ENCODE measurements at regions not wholly inside any gene's neighbourhood (a gene's known extent, or its start where the extent isn't known, plus 50 kb on each side); places are given as distances from the start of the nearest gene placed in this dataset.

GRCh38 chr2:128978212-128978611 is 659.5 kb upstream of the HS6ST1 start:
- no peak for ATAC-seq

GRCh38 chr2:128979182-128979581 is 660.5 kb upstream of the HS6ST1 start:
- H3K9me3 ChIP-seq = no peaks in the 10 kb centered on the region
- no peaks in the 10 kb centered on the region for H3K36me3 ChIP-seq
- no peak overlapping the region for H3K27ac ChIP-seq
- WGBS (ENCODE audit: insufficient coverage, low coverage, low lambda C conversion rate, missing lambda C conversion rate) = 46% methylated on average over 6 of the region's 8 CpGs
- TF ChIP-seq CTCF (IDR thresholded peaks at IDR 0.05) = no peak
- TF ChIP-seq POLR2A (IDR thresholded peaks at IDR 0.05) = no peak
- ATAC-seq = peak in 1 of 4 donors; percentile 17
- no peaks in the 10 kb centered on the region for H3K27me3 ChIP-seq
- no peak for DNase-seq
- intact Hi-C loops (cut with DNase I) = no loop called here
- H3K4me1 ChIP-seq = no peaks in the 10 kb centered on the region
- no peak overlapping the region for H3K4me3 ChIP-seq

More at GRCh38 chr2:128978212-128978611, 659.5 kb upstream of the HS6ST1 start:
- no peaks in the 10 kb centered on the region for H3K27me3 ChIP-seq
- intact Hi-C loops (cut with DNase I) = no loop called here
- H3K4me1 ChIP-seq = no peaks in the 10 kb centered on the region
- no peaks in the 10 kb centered on the region for H3K36me3 ChIP-seq
- no peak overlapping the region for H3K4me3 ChIP-seq
- whole genome bisulfite sequencing (ENCODE audit: insufficient coverage, low coverage, low lambda C conversion rate, missing lambda C conversion rate) = 24% methylated on average over 4 of the region's 5 CpGs
- TF ChIP-seq POLR2A (IDR thresholded peaks at IDR 0.05) (no peak), CTCF (IDR thresholded peaks at IDR 0.05) (no peak)
- no peak for DNase-seq
- H3K9me3 ChIP-seq = no peaks in the 10 kb centered on the region
- no peak overlapping the region for H3K27ac ChIP-seq

GRCh38 chr2:128980475-128980874 is 661.8 kb upstream of the HS6ST1 start:
- DNase-seq = no peak

GRCh38 chr2:128981353-128981752 is 662.7 kb upstream of the HS6ST1 start:
- no peaks in the 10 kb centered on the region for H3K36me3 ChIP-seq
- no peaks in the 10 kb centered on the region for H3K9me3 ChIP-seq
- no peak overlapping the region for H3K27ac ChIP-seq
- no peaks in the 10 kb centered on the region for H3K27me3 ChIP-seq
- H3K4me1 ChIP-seq = no peaks in the 10 kb centered on the region
- DNase-seq = no peak
- 63% methylated on average over 3 of the region's 5 CpGs for WGBS (ENCODE audit: insufficient coverage, low coverage, low lambda C conversion rate, missing lambda C conversion rate)
- no peak overlapping the region for H3K4me3 ChIP-seq
- TF ChIP-seq POLR2A (IDR thresholded peaks at IDR 0.05) (no peak), CTCF (IDR thresholded peaks at IDR 0.05) (no peak)
- ATAC-seq = no peak
- intact Hi-C loops (cut with DNase I) = no loop called here

More at GRCh38 chr2:128980475-128980874, 661.8 kb upstream of the HS6ST1 start:
- H3K36me3 ChIP-seq = no peaks in the 10 kb centered on the region
- TF ChIP-seq POLR2A (IDR thresholded peaks at IDR 0.05) (no peak), CTCF (IDR thresholded peaks at IDR 0.05) (no peak)
- ATAC-seq = no peak
- H3K27me3 ChIP-seq = no peaks in the 10 kb centered on the region
- no peaks in the 10 kb centered on the region for H3K4me1 ChIP-seq
- no peak overlapping the region for H3K27ac ChIP-seq
- WGBS (ENCODE audit: insufficient coverage, low coverage, low lambda C conversion rate, missing lambda C conversion rate) = 63% methylated on average over 5 of the region's 8 CpGs
- H3K9me3 ChIP-seq = no peaks in the 10 kb centered on the region
- intact Hi-C loops (cut with DNase I) = no loop called here
- H3K4me3 ChIP-seq = no peak overlapping the region

- no peak overlapping the region for H3K4me3 ChIP-seq
- H3K36me3 ChIP-seq = no peaks in the 10 kb centered on the region
These were observed 663.3 kb upstream of the HS6ST1 start for GRCh38 chr2:128982001-128982400.

More at GRCh38 chr2:128982001-128982400, 663.3 kb upstream of the HS6ST1 start:
- WGBS (ENCODE audit: insufficient coverage, low coverage, low lambda C conversion rate, missing lambda C conversion rate) = no CpG with 5 or more reads among the region's 5 CpGs
- Histone ChIP-seq H3K4me1 (no peaks in the 10 kb centered on the region), H3K27me3 (no peaks in the 10 kb centered on the region), H3K27ac (no peak overlapping the region), H3K9me3 (no peaks in the 10 kb centered on the region)
- intact Hi-C loops (cut with DNase I) = no loop called here
- no peak for DNase-seq
- no peak for ATAC-seq
- TF ChIP-seq POLR2A (IDR thresholded peaks at IDR 0.05) (no peak), CTCF (IDR thresholded peaks at IDR 0.05) (no peak)

Measured in right lobe of liver (tissue), 6 donors.